ENCODE measurements at regions not wholly inside any gene's neighbourhood (a gene's known extent, or its start where the extent isn't known, plus 50 kb on each side); places are given as distances from the start of the nearest gene placed in this dataset.

DNA sequence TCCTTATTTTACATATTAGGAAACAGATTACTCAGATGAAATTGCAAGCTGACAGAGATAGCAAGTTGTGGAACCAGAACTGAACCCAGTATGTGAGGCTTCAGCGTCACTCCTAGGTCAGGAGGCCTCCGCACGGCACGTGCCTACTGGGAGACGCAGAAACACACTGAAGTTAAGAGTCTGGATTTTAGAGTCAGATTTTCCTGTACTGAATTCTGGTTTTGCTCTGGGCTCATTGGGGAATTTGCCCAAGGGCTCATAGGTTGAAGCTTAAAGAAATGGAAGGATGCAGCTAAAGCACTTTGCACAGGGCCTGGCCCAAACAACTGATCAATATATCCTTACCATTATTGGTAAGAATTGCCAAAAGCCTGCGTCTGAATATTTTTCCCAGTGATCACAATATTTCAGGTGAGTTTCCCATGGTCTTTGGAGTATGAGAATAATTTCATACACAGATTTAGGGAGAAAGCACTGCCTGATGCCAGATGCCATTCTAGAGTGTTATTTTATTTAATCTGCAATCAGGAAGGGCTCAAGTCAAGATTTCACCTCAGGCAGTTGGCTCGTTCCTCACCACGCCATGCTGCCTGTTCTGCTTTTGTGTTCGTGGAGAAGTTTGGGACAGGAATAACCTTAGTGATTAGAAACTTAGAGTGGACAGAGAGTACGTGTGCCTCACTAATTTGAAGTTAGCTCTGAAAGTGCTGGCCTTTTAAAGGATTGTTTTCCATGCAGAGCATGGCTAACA lies 331.9 kb downstream of the MYCN start:
- DNase-seq (ENCODE audit: low read depth): no peak
- no peak overlapping the region for H3K4me3 ChIP-seq (ENCODE audit: low read depth, low read length)
- no peak for TF ChIP-seq CTCF (IDR thresholded peaks at IDR 0.05; ENCODE audit: control insufficient read depth, extremely low read depth, insufficient read depth)

DNA sequence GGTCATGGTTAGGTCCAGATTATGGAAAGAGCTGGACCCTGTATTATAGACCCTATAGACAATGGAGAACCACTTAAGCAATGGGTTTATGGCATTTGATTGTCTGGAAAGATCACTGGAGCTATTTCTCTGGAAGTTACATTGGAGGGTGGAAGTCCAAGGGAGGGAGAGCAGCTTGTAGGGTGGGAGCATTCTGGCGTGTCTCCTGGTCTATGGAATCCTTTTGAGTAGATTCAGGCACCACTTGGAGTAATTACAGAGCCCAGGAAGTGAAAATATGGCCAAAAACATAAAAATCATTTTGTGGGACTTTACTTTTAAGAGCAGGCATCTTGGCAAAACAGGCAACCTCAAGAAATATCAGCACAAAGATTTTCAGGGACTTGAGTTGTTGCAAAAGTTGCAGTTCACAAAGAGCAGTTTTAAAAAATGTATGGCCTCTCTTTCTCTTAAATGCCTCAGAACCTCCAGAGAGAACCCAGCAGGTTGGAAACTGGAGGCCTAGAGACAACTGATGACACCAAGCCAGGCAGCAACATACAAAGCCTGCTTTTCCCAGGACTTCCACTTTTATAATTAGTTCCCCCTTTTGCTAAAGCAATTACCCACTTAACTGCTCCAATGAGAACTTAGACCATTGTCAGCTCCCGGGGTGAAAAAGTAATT lies 331.0 kb downstream of the MYCN start:
- no peak overlapping the region for H3K4me3 ChIP-seq (ENCODE audit: low read depth, low read length)
- DNase-seq (ENCODE audit: low read depth): no peak
- no peak for TF ChIP-seq CTCF (IDR thresholded peaks at IDR 0.05; ENCODE audit: control insufficient read depth, extremely low read depth, insufficient read depth)

DNA sequence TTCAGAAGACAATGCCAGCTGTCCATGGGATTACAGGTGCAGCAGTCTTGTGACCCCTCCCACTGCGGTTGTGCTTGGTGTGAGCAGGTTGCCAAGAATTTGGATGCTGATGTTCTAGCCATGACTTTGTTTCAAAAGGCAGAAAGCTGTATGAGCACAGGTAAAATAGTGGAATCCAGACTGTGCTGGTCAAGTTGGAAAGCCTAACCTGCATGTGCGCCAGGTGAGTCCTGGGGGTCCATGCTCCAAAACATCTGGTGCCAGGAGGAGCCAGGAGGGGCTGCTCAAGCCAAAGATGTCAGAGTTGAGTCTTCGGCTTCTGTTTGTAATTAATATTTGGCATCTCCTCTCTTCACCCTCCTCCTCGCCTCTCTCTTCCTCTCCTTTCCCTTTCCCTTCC lies 330.1 kb downstream of the MYCN start:
- no peak for DNase-seq (ENCODE audit: low read depth)
- no peak for TF ChIP-seq CTCF (IDR thresholded peaks at IDR 0.05; ENCODE audit: control insufficient read depth, extremely low read depth, insufficient read depth)
- no peak overlapping the region for H3K4me3 ChIP-seq (ENCODE audit: low read depth, low read length)

- no peak for DNase-seq (ENCODE audit: low read depth)
- TF ChIP-seq CTCF (IDR thresholded peaks at IDR 0.05; ENCODE audit: control insufficient read depth, extremely low read depth, insufficient read depth): no peak
- H3K4me3 ChIP-seq (ENCODE audit: low read depth, low read length): no peak overlapping the region
Measured at GRCh38 chr2:16268301-16269000, 328.1 kb downstream of the MYCN start.

- H3K4me3 ChIP-seq (ENCODE audit: low read depth, low read length): no peak overlapping the region
- no peak for TF ChIP-seq CTCF (IDR thresholded peaks at IDR 0.05; ENCODE audit: control insufficient read depth, extremely low read depth, insufficient read depth)
- DNase-seq (ENCODE audit: low read depth): no peak
Measured at GRCh38 chr2:16266571-16266970, 326.2 kb downstream of the MYCN start.

DNA sequence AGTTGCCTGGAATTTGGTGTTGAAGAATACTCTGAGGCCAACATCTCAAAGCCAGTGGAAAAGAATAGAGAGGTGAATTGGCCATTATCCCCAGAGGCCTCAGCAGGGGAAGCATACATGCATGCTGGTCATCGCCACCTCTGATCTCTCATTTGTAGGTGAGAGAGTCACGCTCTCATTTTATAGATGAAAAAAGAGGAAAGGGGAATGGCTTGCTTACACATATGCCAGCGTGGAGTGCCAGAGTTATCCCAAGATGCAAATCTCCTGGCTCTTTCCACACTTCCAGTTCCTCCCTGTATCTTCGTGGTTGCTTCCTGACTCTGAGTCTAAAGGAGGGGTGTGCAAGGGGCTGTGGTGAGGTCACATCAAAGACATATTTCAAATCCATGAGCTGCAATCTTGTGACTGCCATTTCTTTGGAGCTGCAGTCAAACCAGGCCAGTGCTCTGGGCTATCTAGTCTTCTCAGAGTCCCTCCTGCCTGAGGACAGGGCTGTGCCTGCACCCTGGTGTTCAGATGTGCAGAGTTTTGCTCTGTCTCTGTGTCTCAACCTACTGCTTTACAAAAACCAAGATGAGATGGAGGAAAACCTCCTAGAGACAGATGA lies 324.7 kb downstream of the MYCN start:
- DNase-seq (ENCODE audit: low read depth): no peak
- no peak overlapping the region for H3K4me3 ChIP-seq (ENCODE audit: low read depth, low read length)
- no peak for TF ChIP-seq CTCF (IDR thresholded peaks at IDR 0.05; ENCODE audit: control insufficient read depth, extremely low read depth, insufficient read depth)

All from LNCaP clone FGC (cell line).